Tibial nerve (tissue), 4 donors: ENCODE measurements at regions not wholly inside any gene's neighbourhood (a gene's known extent, or its start where the extent isn't known, plus 50 kb on each side); places are given as distances from the start of the nearest gene placed in this dataset.
A peak's percentile ranks its signal among the peaks of the same experiment; 100 is the strongest.

Experiments
- DNase-seq, 2 donors: peaks; one replicate each; pipeline ENCODE4 v3.0.0-alpha.2; 2019; ENCODE audit warnings: low spot score in 2 of 2
- H3K27ac ChIP-seq, 4 donors: fragments of 200-600 bp; sonication (generic) in 3 of 4; one replicate each; pipeline ENCODE4 v1.5.1; 2017 to 2019; ENCODE audit warnings: mild to moderate bottlenecking in 1 of 4
- H3K27me3 ChIP-seq, 2 donors: fragments of 200-600 bp; sonication (generic) in 1 of 2; one replicate each; pipeline versions ENCODE4 v1.5.1 to v1.6.0; 2017 to 2019
- H3K36me3 ChIP-seq, 3 donors: fragments of 200-600 bp; sonication (generic); one replicate each; pipeline ENCODE4 v1.5.1; 2018 to 2019
- H3K4me1 ChIP-seq, 4 donors: fragments of 200-600 bp; sonication (generic) in 3 of 4; one replicate each; pipeline ENCODE4 v1.5.1; 2017 to 2019
- H3K4me3 ChIP-seq, 4 donors: fragments of 200-600 bp; sonication (generic) in 3 of 4; one replicate each; pipeline ENCODE4 v1.5.1; 2017 to 2019; ENCODE audit warnings: mild to moderate bottlenecking in 1 of 4, moderate library complexity in 1 of 4
- H3K9me3 ChIP-seq, 4 donors: fragments of 200-600 bp; sonication (generic) in 3 of 4; one replicate each; pipeline ENCODE4 v1.5.1; 2017 to 2019
- CTCF ChIP-seq, 5 experiments: fragments of 200-600 bp in 3 of 5; fragments of 450-650 bp in 2 of 5; sonication (generic) in 3 of 5; IDR thresholded peaks; one replicate each; pipeline ENCODE4 v1.5.1; 2016 to 2019; ENCODE audit warnings: antibody characterized with exemption in 5 of 5, mild to moderate bottlenecking in 3 of 5, moderate library complexity in 2 of 5
- EP300 ChIP-seq, 2 donors: sonication (generic); formaldehyde crosslinking; IDR thresholded peaks; one replicate each; pipeline ENCODE4 v1.6.1; 2017; ENCODE audit warnings: antibody characterized with exemption in 2 of 2, mild to moderate bottlenecking in 1 of 2
- POLR2A ChIP-seq, 2 donors: fragments of 450-650 bp; IDR thresholded peaks; one replicate each; pipeline ENCODE4 v1.6.1; 2017; ENCODE audit warnings: antibody characterized with exemption in 2 of 2, mild to moderate bottlenecking in 2 of 2, moderate library complexity in 2 of 2
- WGBS, 2 donors: methylation state at CpG; one replicate each; pipeline ENCODE4 v1.1.5; 2018; 5-methylcytosine and 5-hydroxymethylcytosine counted together

- no peak overlapping the region for H3K27ac ChIP-seq
- no peaks in the 10 kb centered on the region for H3K9me3 ChIP-seq
- no peaks in the 10 kb centered on the region for H3K4me1 ChIP-seq
- 51 to 78% methylated on average over 3 of the region's 3 CpGs for WGBS, 2 donors
- no peaks in the 10 kb centered on the region for H3K27me3 ChIP-seq
- no peak for DNase-seq
- H3K36me3 ChIP-seq, result no peaks in the 10 kb centered on the region
- H3K4me3 ChIP-seq, result no peak overlapping the region
- TF ChIP-seq CTCF (IDR thresholded peaks at IDR 0.05) (no peak), EP300 (IDR thresholded peaks at IDR 0.05) (no peak), POLR2A (IDR thresholded peaks at IDR 0.05) (no peak)
These were observed 192.7 kb downstream of the C11orf91 start for GRCh38 chr11:33507967-33508366.

- TF ChIP-seq POLR2A (IDR thresholded peaks at IDR 0.05), result no peak
- TF ChIP-seq CTCF (IDR thresholded peaks at IDR 0.05), result no peak
- TF ChIP-seq EP300 (IDR thresholded peaks at IDR 0.05), result no peak
- H3K9me3 ChIP-seq, result no peaks in the 10 kb centered on the region
These were observed 193.3 kb downstream of the C11orf91 start for GRCh38 chr11:33507356-33507755.

GRCh38 chr11:33505093-33505492, 195.5 kb downstream of the C11orf91 start:
- no peak overlapping the region for H3K4me3 ChIP-seq
- no peaks in the 10 kb centered on the region for H3K9me3 ChIP-seq
- 71 to 72% methylated on average over 3 of the region's 3 CpGs for WGBS, 2 donors
- H3K36me3 ChIP-seq, result no peaks in the 10 kb centered on the region
- H3K27ac ChIP-seq, result no peak overlapping the region
- no peak for DNase-seq
- no peaks in the 10 kb centered on the region for H3K27me3 ChIP-seq
- TF ChIP-seq CTCF (IDR thresholded peaks at IDR 0.05) (no peak), POLR2A (IDR thresholded peaks at IDR 0.05) (no peak), EP300 (IDR thresholded peaks at IDR 0.05) (no peak)
- no peaks in the 10 kb centered on the region for H3K4me1 ChIP-seq

More at GRCh38 chr11:33507356-33507755, 193.3 kb downstream of the C11orf91 start:
- 77 to 81% methylated on average over 3 of the region's 3 CpGs for WGBS, 2 donors
- Histone ChIP-seq H3K36me3 (no peaks in the 10 kb centered on the region), H3K27ac (no peak overlapping the region), H3K4me1 (no peaks in the 10 kb centered on the region), H3K4me3 (no peak overlapping the region), H3K27me3 (no peaks in the 10 kb centered on the region)
- no peak for DNase-seq

GRCh38 chr11:33500861-33501479, 199.7 kb downstream of the C11orf91 start:
- no peak for TF ChIP-seq CTCF (IDR thresholded peaks at IDR 0.05)
- TF ChIP-seq POLR2A (IDR thresholded peaks at IDR 0.05), result no peak
- no peak for TF ChIP-seq EP300 (IDR thresholded peaks at IDR 0.05)
- 10 to 17% methylated on average over 2 of the region's 2 CpGs for WGBS, 2 donors
- DNase-seq, result peak in 1 of 2 donors; percentile 29

GRCh38 chr11:33500332-33500731, 200.3 kb downstream of the C11orf91 start:
- no peaks in the 10 kb centered on the region for H3K9me3 ChIP-seq
- 73 to 86% methylated on average over 1 of the region's 1 CpG for WGBS, 2 donors
- no peaks in the 10 kb centered on the region for H3K36me3 ChIP-seq
- no peak for TF ChIP-seq CTCF (IDR thresholded peaks at IDR 0.05)
- TF ChIP-seq POLR2A (IDR thresholded peaks at IDR 0.05), result no peak
- no peak for TF ChIP-seq EP300 (IDR thresholded peaks at IDR 0.05)
- H3K4me3 ChIP-seq, result no peak overlapping the region
- DNase-seq, result no peak
- H3K4me1 ChIP-seq, result no peaks in the 10 kb centered on the region
- no peaks in the 10 kb centered on the region for H3K27me3 ChIP-seq
- no peak overlapping the region for H3K27ac ChIP-seq

More at GRCh38 chr11:33500861-33501479, 199.7 kb downstream of the C11orf91 start:
- Histone ChIP-seq H3K27ac (no peak overlapping the region), H3K4me3 (no peak overlapping the region), H3K36me3 (no peaks in the 10 kb centered on the region), H3K9me3 (no peaks in the 10 kb centered on the region), H3K4me1 (no peaks in the 10 kb centered on the region), H3K27me3 (no peaks in the 10 kb centered on the region)
